Globus pallidus (tissue), 1 donor: ENCODE measurements at regions not wholly inside any gene's neighbourhood (a gene's known extent, or its start where the extent isn't known, plus 50 kb on each side); places are given as distances from the start of the nearest gene placed in this dataset.

Experiments
- DNase-seq: peaks from one replicate; pipeline ENCODE4 v3.0.0-alpha.2; 2015; ENCODE audit warnings: low spot score

- DNase-seq: no peak
Measured at GRCh38 chr9:135196474-135196873, 109.0 kb downstream of the OLFM1 start.

- no peak for DNase-seq
Measured at GRCh38 chr9:135198144-135198543, 110.7 kb downstream of the OLFM1 start.

GRCh38 chr9:135198586-135199285 lies 111.3 kb downstream of the OLFM1 start:
- DNase-seq: peak; percentile 10

GRCh38 chr9:135199489-135199888 lies 112.0 kb downstream of the OLFM1 start:
- DNase-seq: no peak

GRCh38 chr9:135201711-135202110 lies 114.2 kb downstream of the OLFM1 start:
- DNase-seq: no peak

GRCh38 chr9:135204177-135204576 lies 116.7 kb downstream of the OLFM1 start:
- no peak for DNase-seq

GRCh38 chr9:135209136-135209535 lies 121.7 kb downstream of the OLFM1 start:
- DNase-seq: no peak

- DNase-seq: no peak
Measured at GRCh38 chr9:135209852-135210251, 122.4 kb downstream of the OLFM1 start.

- no peak for DNase-seq
Measured at GRCh38 chr9:135210676-135211523, 123.4 kb downstream of the OLFM1 start.

- DNase-seq: no peak
Measured at GRCh38 chr9:135211524-135211890, 124.0 kb downstream of the OLFM1 start.

- DNase-seq: no peak
Measured at GRCh38 chr9:135212961-135213360, 125.5 kb downstream of the OLFM1 start.

- no peak for DNase-seq
Measured at GRCh38 chr9:135213566-135213965, 126.1 kb downstream of the OLFM1 start.

GRCh38 chr9:135214054-135214640 lies 126.7 kb downstream of the OLFM1 start:
- DNase-seq: no peak

GRCh38 chr9:135214706-135215105 lies 127.2 kb downstream of the OLFM1 start:
- no peak for DNase-seq

- DNase-seq: no peak
Measured at GRCh38 chr9:135215571-135216161, 128.2 kb downstream of the OLFM1 start.

- no peak for DNase-seq
Measured at GRCh38 chr9:135216236-135216635, 128.8 kb downstream of the OLFM1 start.

GRCh38 chr9:135216791-135217441 lies 129.4 kb downstream of the OLFM1 start:
- no peak for DNase-seq

- no peak for DNase-seq
Measured at GRCh38 chr9:135217836-135218235, 130.4 kb downstream of the OLFM1 start.

- no peak for DNase-seq
Measured at GRCh38 chr9:135218331-135219225, 131.1 kb downstream of the OLFM1 start.

- DNase-seq: no peak
Measured at GRCh38 chr9:135219676-135220600, 132.5 kb downstream of the OLFM1 start.
